Cardiac fibroblast (primary cell): ENCODE measurements at regions not wholly inside any gene's neighbourhood (a gene's known extent, or its start where the extent isn't known, plus 50 kb on each side); places are given as distances from the start of the nearest gene placed in this dataset.

Source experiments
- DNase-seq, 2 donors: peaks; one replicate each; pipeline versions ENCODE4 v3.0.0 to v3.0.0-alpha.2; 2010; ENCODE audit warnings: low read depth in 2 of 2
- H3K4me3 ChIP-seq, 2 donors: replicated peaks in 1 of 2; 1 replicate in 1 of 2; 2 replicates in 1 of 2; pipeline ENCODE4 v1.5.1; 2011; ENCODE audit warnings: low read depth in 2 of 2, low read length in 2 of 2, mild to moderate bottlenecking in 2 of 2, moderate library complexity in 1 of 2
- CTCF ChIP-seq: IDR thresholded peaks from one replicate; pipeline ENCODE4 v1.5.1; 2011; ENCODE audit warnings: low read depth, mild to moderate bottlenecking, low read length, inconsistent platforms

GRCh38 chr2:223232285-223232684 is 180.3 kb downstream of the KCNE4 start:
- TF ChIP-seq CTCF = no peak
- H3K4me3 ChIP-seq = no peak overlapping the region
- DNase-seq = no peak

- no peak overlapping the region for H3K4me3 ChIP-seq
- no peak for DNase-seq
- TF ChIP-seq CTCF = no peak
Observed at GRCh38 chr2:223232896-223233295, 180.9 kb downstream of the KCNE4 start.

GRCh38 chr2:223235986-223236385 is 184.0 kb downstream of the KCNE4 start:
- TF ChIP-seq CTCF = no peak
- no peak overlapping the region for H3K4me3 ChIP-seq
- DNase-seq = peak in 1 of 2 donors; percentile 27

- H3K4me3 ChIP-seq = no peak overlapping the region
- TF ChIP-seq CTCF = no peak
- DNase-seq = peak in 1 of 2 donors; percentile 41
Observed at GRCh38 chr2:223238301-223238700, 186.3 kb downstream of the KCNE4 start.

- no peak for DNase-seq
- no peak for TF ChIP-seq CTCF
- H3K4me3 ChIP-seq = no peak overlapping the region
Observed at GRCh38 chr2:223243233-223243632, 191.2 kb downstream of the KCNE4 start.

GRCh38 chr2:223247136-223247535 is 195.1 kb downstream of the KCNE4 start:
- peak; percentile 60 to 70 for DNase-seq
- H3K4me3 ChIP-seq = no peak overlapping the region
- peak; percentile 68 for TF ChIP-seq CTCF

- no peak for DNase-seq
- no peak for TF ChIP-seq CTCF
- H3K4me3 ChIP-seq = no peak overlapping the region
Observed at GRCh38 chr2:223251656-223252229, 199.8 kb downstream of the KCNE4 start.
